22Rv1 (cell line): ENCODE measurements at regions not wholly inside any gene's neighbourhood (a gene's known extent, or its start where the extent isn't known, plus 50 kb on each side); places are given as distances from the start of the nearest gene placed in this dataset.

Experiments used
- CTCF ChIP-seq: fragments of 450-650 bp; IDR thresholded peaks from 2 replicates; pipeline ENCODE4 v1.5.1; 2017; ENCODE audit warnings: mild to moderate bottlenecking
- ZFX ChIP-seq: fragments of 450-650 bp; IDR thresholded peaks from 2 replicates; pipeline ENCODE4 v1.6.1; 2017; ENCODE audit warnings: antibody characterized with exemption, borderline replicate concordance

DNA sequence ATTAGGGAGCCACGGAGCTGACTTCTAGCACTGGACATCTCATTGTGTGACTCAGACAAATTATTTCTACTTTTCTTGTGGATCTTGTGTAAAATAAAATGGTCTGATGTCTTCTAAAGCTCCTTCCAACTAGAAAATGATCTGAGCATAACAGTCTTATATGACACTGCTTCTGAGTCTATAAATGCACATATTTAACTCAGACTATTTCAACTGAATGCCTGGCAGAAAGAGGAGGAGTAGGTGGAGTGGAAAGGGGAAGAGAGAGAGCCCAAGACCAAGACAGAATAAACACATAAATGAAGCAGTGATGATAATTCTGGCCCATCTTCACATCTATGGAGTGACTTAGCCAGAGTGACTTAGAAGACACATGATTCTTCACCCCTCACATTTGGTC lies 162.3 kb upstream of the PDZRN3 start:
- TF ChIP-seq CTCF = no peak
- TF ChIP-seq ZFX = no peak
